Esophagus squamous epithelium (tissue), 4 donors: ENCODE measurements at regions not wholly inside any gene's neighbourhood (a gene's known extent, or its start where the extent isn't known, plus 50 kb on each side); places are given as distances from the start of the nearest gene placed in this dataset.

Source experiments
- CTCF ChIP-seq, 6 experiments: fragments of 450-650 bp in 4 of 6; fragments of 200-600 bp in 2 of 6; sonication (generic) in 2 of 6; IDR thresholded peaks; one replicate each; pipeline ENCODE4 v1.5.1; 2016 to 2019; ENCODE audit warnings: antibody characterized with exemption in 6 of 6, mild to moderate bottlenecking in 4 of 6, moderate library complexity in 4 of 6
- POLR2A ChIP-seq, 4 donors: fragments of 450-650 bp; IDR thresholded peaks; one replicate each; pipeline ENCODE4 v1.6.1; 2017; ENCODE audit warnings: antibody characterized with exemption in 4 of 4, mild to moderate bottlenecking in 4 of 4, moderate library complexity in 3 of 4

GRCh38 chr1:213826891-213827290 is 160.9 kb upstream of the PROX1 start:
- no peak for TF ChIP-seq CTCF (IDR thresholded peaks at IDR 0.05)
- no peak for TF ChIP-seq POLR2A (IDR thresholded peaks at IDR 0.05)
